ENCODE measurements at regions not wholly inside any gene's neighbourhood (a gene's known extent, or its start where the extent isn't known, plus 50 kb on each side); places are given as distances from the start of the nearest gene placed in this dataset.
A peak's percentile ranks its signal among the peaks of the same experiment; 100 is the strongest.

GRCh38 chr5:2451100-2451499, 300.4 kb downstream of the IRX2 start:
- ATAC-seq (replicated peaks in 1 of 2) = no peak
- Mint-ChIP-seq H3K27ac (no peak overlapping the region), H3K9me3 (no peaks in the 10 kb centered on the region), H3K4me3 (no peak overlapping the region), H3K27me3 (ENCODE audit: low read depth) (no peaks in the 10 kb centered on the region), H3K4me1 (ENCODE audit: low read depth) (no peaks in the 10 kb centered on the region), H3K36me3 (ENCODE audit: insufficient read depth in 2 of 2) (no peaks in the 10 kb centered on the region)
- no peak for DNase-seq

DNA sequence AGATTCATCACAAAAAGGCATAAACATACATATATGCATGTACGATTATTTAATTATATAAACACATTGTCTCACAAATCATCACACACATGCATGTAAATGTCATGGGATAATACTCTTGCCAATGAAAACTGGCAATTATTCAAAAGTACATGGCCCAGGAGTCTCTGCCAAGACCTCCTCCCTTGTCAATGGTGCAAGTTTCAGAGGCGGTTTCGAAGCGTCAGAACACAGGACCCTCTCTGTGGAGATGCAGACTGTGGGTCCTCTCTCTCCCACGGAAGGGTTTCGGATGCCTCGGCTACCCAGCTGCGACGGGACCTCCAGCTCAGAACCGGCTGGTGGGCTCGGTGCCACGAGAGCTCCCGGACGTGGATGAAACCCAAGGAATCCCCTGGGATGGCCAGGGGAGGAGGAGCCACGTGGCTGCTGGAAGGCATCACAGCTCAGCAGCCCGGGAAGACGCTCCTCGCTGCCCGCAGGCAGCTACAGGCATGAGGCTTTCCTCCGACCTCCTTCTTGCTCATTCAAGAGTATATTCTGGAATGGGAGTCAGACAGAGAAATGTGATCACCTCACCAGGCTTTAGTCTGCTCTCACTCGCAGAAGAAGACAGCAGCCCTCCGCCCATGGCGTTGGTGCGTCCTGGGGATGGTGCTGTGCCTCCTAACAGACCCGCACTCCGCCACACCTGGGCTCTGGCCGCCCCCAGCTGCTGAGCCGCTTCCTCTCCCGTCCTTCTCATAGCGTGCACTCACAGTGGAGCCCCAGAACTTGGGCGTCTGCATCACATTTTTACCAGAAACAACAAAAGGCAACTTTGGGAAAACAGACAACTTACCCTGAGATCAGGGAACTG, 308.8 kb downstream of the IRX2 start:
- no peak overlapping the region for H3K27ac Mint-ChIP-seq
- DNase-seq = no peak
- no peaks in the 10 kb centered on the region for H3K36me3 Mint-ChIP-seq (ENCODE audit: insufficient read depth in 2 of 2)
- no peak overlapping the region for H3K4me3 Mint-ChIP-seq
- H3K27me3 Mint-ChIP-seq (ENCODE audit: low read depth) = no peaks in the 10 kb centered on the region
- no peak for ATAC-seq (replicated peaks in 1 of 2)
- peaks cover 0 to 1% of the 10 kb centered on the region in 2 donors for H3K9me3 Mint-ChIP-seq
- no peaks in the 10 kb centered on the region for H3K4me1 Mint-ChIP-seq (ENCODE audit: low read depth)

DNA sequence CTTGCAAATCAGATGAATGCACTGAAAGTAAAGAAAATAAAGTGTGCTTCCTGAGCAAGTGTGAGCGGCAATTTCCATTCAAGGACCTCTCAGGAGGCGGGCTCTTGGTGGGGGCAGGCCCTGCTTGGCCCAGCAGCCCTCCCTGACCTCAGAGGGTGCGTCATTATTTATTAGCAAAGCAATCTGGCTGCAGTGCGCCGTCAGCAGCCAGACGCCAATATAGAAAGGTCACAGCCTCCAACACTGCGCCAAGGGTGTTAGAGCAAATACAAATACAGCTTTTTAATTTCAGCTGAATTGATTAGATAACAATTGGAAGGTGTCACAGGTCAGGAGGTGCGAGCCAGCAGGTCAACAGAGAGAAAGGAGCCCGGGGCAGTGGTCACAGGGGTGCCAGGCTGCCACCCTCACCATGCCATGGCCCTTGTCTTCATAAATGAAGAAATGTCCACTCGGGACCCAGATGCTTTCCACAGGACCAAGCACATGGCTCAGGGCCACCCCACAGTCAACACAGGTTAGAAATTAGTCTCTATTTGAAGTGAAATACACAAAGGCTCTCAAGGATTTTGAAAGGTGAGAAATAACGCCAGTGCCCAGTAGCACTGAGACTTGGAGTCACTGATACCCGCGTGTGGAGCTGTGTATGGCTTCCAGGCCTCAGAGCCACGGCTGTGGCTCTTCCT, 309.8 kb downstream of the IRX2 start:
- Mint-ChIP-seq H3K36me3 (ENCODE audit: insufficient read depth in 2 of 2) (no peaks in the 10 kb centered on the region), H3K27ac (no peak overlapping the region), H3K4me1 (ENCODE audit: low read depth) (no peaks in the 10 kb centered on the region), H3K27me3 (ENCODE audit: low read depth) (no peaks in the 10 kb centered on the region), H3K9me3 (peaks cover 0 to 1% of the 10 kb centered on the region in 2 donors), H3K4me3 (no peak overlapping the region)
- ATAC-seq (replicated peaks in 1 of 2) = no peak
- DNase-seq = no peak

DNA sequence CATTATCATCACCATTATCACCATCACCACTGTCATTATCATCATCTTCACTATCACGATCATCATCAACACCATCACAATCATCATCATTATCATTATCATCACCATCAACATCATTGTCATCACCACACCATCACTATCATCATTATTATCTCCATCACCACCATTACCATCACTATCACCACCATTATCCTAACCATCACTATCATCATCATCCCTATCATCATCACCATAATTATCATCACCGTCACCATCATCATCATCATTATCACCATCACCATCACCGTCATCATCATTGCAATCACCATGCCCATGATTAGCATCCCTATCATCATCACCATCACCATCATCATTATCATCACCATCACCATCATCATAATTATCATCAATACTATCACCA, 311.9 kb downstream of the IRX2 start:
- Mint-ChIP-seq H3K4me1 (ENCODE audit: low read depth) (no peaks in the 10 kb centered on the region), H3K9me3 (peaks cover 0 to 1% of the 10 kb centered on the region in 2 donors), H3K27me3 (ENCODE audit: low read depth) (no peaks in the 10 kb centered on the region), H3K4me3 (no peak overlapping the region), H3K36me3 (ENCODE audit: insufficient read depth in 2 of 2) (no peaks in the 10 kb centered on the region), H3K27ac (no peak overlapping the region)
- DNase-seq = no peak
- no peak for ATAC-seq (replicated peaks in 1 of 2)

GRCh38 chr5:2433086-2433485, 318.4 kb downstream of the IRX2 start:
- peaks cover 0 to 2% of the 10 kb centered on the region in 2 donors for H3K9me3 Mint-ChIP-seq
- no peaks in the 10 kb centered on the region for H3K27me3 Mint-ChIP-seq (ENCODE audit: low read depth)
- H3K36me3 Mint-ChIP-seq (ENCODE audit: insufficient read depth in 2 of 2) = peaks cover 0 to 1% of the 10 kb centered on the region in 2 donors
- H3K27ac Mint-ChIP-seq = no peak overlapping the region
- DNase-seq (no peak), ATAC-seq (replicated peaks in 1 of 2) (no peak)
- no peaks in the 10 kb centered on the region for H3K4me1 Mint-ChIP-seq (ENCODE audit: low read depth)
- H3K4me3 Mint-ChIP-seq = no peak overlapping the region

DNA sequence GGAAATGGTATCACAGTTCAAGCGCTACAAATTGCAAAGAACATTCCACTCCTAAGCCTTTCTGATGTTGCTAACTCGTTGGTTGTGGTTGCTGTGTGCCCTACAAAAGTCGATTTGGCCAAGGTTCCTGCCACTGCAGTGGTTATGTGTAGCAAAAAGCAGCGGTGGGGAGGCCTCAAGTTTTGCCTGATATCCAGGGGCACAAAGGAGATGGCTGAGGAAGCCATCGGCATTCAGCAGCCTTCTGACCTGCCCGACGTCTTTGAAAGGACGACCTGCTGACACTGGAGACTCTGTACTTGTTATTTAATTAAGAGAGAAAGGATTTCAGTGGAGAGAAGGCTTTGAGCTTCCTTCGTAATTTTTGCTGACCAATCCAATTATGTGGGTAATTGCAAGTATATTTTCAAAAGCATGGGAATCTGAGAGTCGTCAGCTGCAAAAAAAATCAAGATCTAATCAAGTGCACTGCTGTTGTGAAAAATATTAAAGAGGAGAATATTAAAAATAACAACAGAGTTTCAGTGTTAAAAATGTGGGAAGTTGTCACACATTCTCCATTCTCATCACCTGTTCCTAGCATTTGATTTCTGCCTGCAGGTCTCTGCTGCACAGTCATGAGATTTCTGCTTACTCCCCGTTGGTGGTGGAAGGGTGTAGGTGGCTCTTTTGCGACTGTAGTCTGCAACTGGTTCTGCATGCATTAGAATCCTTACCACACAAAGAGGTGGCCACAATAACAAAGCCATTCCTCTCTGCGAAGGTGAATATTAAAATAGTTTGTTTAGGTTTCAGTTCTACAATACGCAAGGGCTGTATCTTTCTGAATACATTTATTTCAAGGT, 319.2 kb downstream of the IRX2 start:
- ATAC-seq (replicated peaks in 1 of 2) = no peak
- H3K27me3 Mint-ChIP-seq (ENCODE audit: low read depth) = no peaks in the 10 kb centered on the region
- H3K36me3 Mint-ChIP-seq (ENCODE audit: insufficient read depth in 2 of 2) = peaks cover 0 to 1% of the 10 kb centered on the region in 2 donors
- no peak for DNase-seq
- no peak overlapping the region for H3K4me3 Mint-ChIP-seq
- H3K27ac Mint-ChIP-seq = no peak overlapping the region
- H3K4me1 Mint-ChIP-seq (ENCODE audit: low read depth) = no peaks in the 10 kb centered on the region
- peaks cover 0 to 2% of the 10 kb centered on the region in 2 donors for H3K9me3 Mint-ChIP-seq

DNA sequence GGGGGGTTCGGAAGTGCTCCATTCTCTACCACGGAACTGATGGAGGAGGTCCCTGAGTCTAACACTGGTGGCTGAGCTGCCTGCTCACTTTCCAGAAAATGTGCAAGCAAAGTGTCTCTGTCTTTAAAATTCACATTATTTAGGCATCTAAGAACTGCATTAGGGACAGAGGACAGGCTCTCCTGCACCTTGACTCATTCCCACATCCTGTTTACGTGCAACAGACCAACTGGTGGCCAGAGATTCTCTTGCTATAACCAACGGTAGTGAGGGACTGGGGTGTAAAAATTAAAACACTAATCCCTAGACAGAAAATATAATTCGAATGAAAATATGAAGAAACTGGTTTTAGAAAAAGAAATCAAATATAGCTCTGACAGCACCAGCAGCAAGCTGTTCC, 320.9 kb downstream of the IRX2 start:
- Mint-ChIP-seq H3K4me1 (ENCODE audit: low read depth) (no peaks in the 10 kb centered on the region), H3K36me3 (ENCODE audit: insufficient read depth in 2 of 2) (peaks cover 0 to 1% of the 10 kb centered on the region in 2 donors), H3K27ac (no peak overlapping the region), H3K4me3 (no peak overlapping the region), H3K27me3 (ENCODE audit: low read depth) (no peaks in the 10 kb centered on the region), H3K9me3 (peaks cover 0 to 2% of the 10 kb centered on the region in 2 donors)
- ATAC-seq (replicated peaks in 1 of 2) = no peak
- no peak for DNase-seq

GRCh38 chr5:2427983-2428382, 323.5 kb downstream of the IRX2 start:
- H3K36me3 Mint-ChIP-seq (ENCODE audit: insufficient read depth in 2 of 2) = peaks cover 1% of the 10 kb centered on the region in 2 donors
- ATAC-seq (replicated peaks in 1 of 2) (no peak), DNase-seq (no peak)
- H3K4me1 Mint-ChIP-seq (ENCODE audit: low read depth) = no peaks in the 10 kb centered on the region
- H3K4me3 Mint-ChIP-seq = no peak overlapping the region
- H3K9me3 Mint-ChIP-seq = peaks cover 0 to 2% of the 10 kb centered on the region in 2 donors
- H3K27me3 Mint-ChIP-seq (ENCODE audit: low read depth) = no peaks in the 10 kb centered on the region
- H3K27ac Mint-ChIP-seq = no peak overlapping the region

GRCh38 chr5:2423634-2424033, 327.8 kb downstream of the IRX2 start:
- peaks cover 0 to 1% of the 10 kb centered on the region in 2 donors for H3K9me3 Mint-ChIP-seq
- no peaks in the 10 kb centered on the region for H3K27me3 Mint-ChIP-seq (ENCODE audit: low read depth)
- no peak overlapping the region for H3K4me3 Mint-ChIP-seq
- H3K4me1 Mint-ChIP-seq (ENCODE audit: low read depth) = no peaks in the 10 kb centered on the region
- DNase-seq (no peak), ATAC-seq (replicated peaks in 1 of 2) (no peak)
- H3K27ac Mint-ChIP-seq = no peak overlapping the region
- peaks cover 0 to 1% of the 10 kb centered on the region in 2 donors for H3K36me3 Mint-ChIP-seq (ENCODE audit: insufficient read depth in 2 of 2)

GRCh38 chr5:2417301-2417700, 334.2 kb downstream of the IRX2 start:
- Mint-ChIP-seq H3K36me3 (ENCODE audit: insufficient read depth in 2 of 2) (no peaks in the 10 kb centered on the region), H3K27me3 (ENCODE audit: low read depth) (no peaks in the 10 kb centered on the region), H3K9me3 (no peaks in the 10 kb centered on the region), H3K27ac (no peak overlapping the region), H3K4me3 (no peak overlapping the region), H3K4me1 (ENCODE audit: low read depth) (no peaks in the 10 kb centered on the region)
- ATAC-seq (replicated peaks in 1 of 2) (no peak), DNase-seq (no peak)

DNA sequence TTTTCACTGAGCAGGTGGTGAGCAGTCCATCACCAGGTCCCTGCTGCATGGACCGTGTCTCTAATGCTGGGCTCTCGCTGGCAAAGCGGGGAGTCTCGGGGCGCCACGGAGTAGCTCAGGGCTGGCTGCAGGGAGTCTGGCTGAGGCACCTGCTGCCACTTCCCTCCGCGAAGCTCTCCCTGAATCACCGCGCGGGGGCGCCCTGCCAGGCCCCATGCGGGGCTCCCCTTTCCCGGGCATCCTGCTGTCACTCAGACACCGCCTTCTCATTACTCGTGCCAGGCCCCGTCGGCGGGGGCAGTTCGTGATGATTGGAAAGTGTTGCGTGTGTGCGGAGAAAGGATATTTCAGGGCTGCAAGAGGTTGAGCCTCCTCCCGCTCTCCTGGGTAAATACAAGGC, 335.8 kb downstream of the IRX2 start:
- H3K9me3 Mint-ChIP-seq = peaks cover 0 to 1% of the 10 kb centered on the region in 2 donors
- DNase-seq (peak in 1 of 2 donors; percentile 4), ATAC-seq (replicated peaks in 1 of 2) (no peak)
- no peaks in the 10 kb centered on the region for H3K36me3 Mint-ChIP-seq (ENCODE audit: insufficient read depth in 2 of 2)
- H3K4me1 Mint-ChIP-seq (ENCODE audit: low read depth) = no peaks in the 10 kb centered on the region
- H3K4me3 Mint-ChIP-seq = no peak overlapping the region
- H3K27ac Mint-ChIP-seq = no peak overlapping the region
- no peaks in the 10 kb centered on the region for H3K27me3 Mint-ChIP-seq (ENCODE audit: low read depth)

GRCh38 chr5:2410451-2410850, 341.0 kb downstream of the IRX2 start:
- Mint-ChIP-seq H3K36me3 (ENCODE audit: insufficient read depth in 2 of 2) (no peaks in the 10 kb centered on the region), H3K4me3 (no peak overlapping the region), H3K9me3 (peaks cover 0 to 1% of the 10 kb centered on the region in 2 donors), H3K4me1 (ENCODE audit: low read depth) (no peaks in the 10 kb centered on the region), H3K27me3 (ENCODE audit: low read depth) (no peaks in the 10 kb centered on the region), H3K27ac (no peak overlapping the region)
- ATAC-seq (replicated peaks in 1 of 2) (no peak), DNase-seq (no peak)

DNA sequence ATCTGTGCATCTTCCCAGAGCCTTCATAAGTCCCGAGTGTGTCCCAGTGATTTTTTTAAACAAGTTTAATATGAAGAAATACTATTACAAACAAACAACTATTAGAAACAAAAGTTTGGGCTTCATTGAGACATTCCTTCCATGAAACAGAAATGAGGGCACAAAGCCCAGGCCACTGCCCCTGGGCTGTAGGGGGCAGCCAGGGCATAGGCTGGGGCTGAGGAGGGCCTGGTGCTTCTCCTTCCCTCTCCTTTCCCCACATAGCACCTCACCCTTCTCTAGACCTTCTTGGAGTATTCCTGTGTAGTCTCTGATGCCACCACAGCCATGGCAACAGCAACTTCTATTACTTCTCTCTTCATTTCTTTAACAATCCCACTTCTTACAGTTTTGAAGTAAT, 348.2 kb downstream of the IRX2 start:
- no peaks in the 10 kb centered on the region for H3K36me3 Mint-ChIP-seq (ENCODE audit: insufficient read depth in 2 of 2)
- H3K9me3 Mint-ChIP-seq = no peaks in the 10 kb centered on the region
- no peak overlapping the region for H3K27ac Mint-ChIP-seq
- no peak for ATAC-seq (replicated peaks in 1 of 2)
- no peaks in the 10 kb centered on the region for H3K4me1 Mint-ChIP-seq (ENCODE audit: low read depth)
- H3K4me3 Mint-ChIP-seq = no peak overlapping the region
- DNase-seq = no peak
- no peaks in the 10 kb centered on the region for H3K27me3 Mint-ChIP-seq (ENCODE audit: low read depth)
